RWPE1 (cell line): ENCODE measurements at regions not wholly inside any gene's neighbourhood (a gene's known extent, or its start where the extent isn't known, plus 50 kb on each side); places are given as distances from the start of the nearest gene placed in this dataset.

ENCODE experiments used
- CTCF ChIA-PET: fragments of 350-600 bp; sonication (Branson Sonifier 250); formaldehyde crosslinking; extraction: SDS; loops from one replicate; lab custom pipeline; 2021; lab: Yijun Ruan, JAX
- POLR2A ChIA-PET: fragments of 400-600 bp; formaldehyde crosslinking; extraction: SDS; loops from one replicate; lab custom pipeline; 2020; ENCODE audit warnings: antibody characterized with exemption; ENCODE audit not compliant: low non-redundant PET; lab: Yijun Ruan, JAX
- DNase-seq: peaks from one replicate; pipeline ENCODE4 v3.0.0; 2012; ENCODE audit warnings: low spot score
- H3K27ac ChIP-seq: fragments of 450-650 bp; 2 replicates; pipeline ENCODE4 v1.5.1; 2017
- CTCF ChIP-seq: fragments of 450-650 bp; conservative IDR thresholded peaks from 2 replicates; pipeline ENCODE4 v1.5.1; 2017; ENCODE audit warnings: low read depth, mild to moderate bottlenecking

DNA sequence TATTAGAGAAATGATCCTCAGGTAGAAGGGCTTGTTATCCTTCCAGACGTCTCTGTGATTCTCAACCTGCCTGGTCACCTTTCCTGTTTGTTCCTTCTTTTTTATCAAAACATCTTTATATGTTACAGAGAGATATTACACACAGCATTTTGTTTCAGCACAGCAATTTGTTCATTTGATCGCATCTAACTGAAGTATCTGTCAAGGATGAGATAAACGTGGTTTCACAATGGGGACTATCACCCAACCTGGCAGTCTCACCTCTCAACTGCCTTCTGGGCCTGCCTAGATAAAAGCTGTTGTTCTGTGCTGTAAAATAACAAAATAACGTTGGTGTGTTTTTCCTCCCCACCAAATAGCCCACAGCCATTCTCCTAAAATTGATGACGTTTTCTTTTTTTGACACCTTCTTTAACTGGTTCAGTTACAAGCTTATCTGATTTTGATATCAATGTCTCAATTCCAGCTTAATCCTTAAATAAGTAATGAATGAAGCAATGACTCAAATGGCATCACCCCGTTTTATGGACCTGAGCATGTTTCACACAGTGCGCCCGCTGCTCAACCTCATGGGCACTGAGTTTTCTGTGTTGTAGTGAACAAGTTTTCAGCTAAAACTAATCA lies 367.9 kb upstream of the RUNX1 start:
- ChIA-PET POLR2A (no interaction called here), CTCF (interaction anchor here (0.5 to 0.7 kb wide), 2 partner anchors 378 to 517 kb away, joined by 3 to 5 read pairs; no protein-coding TSS in a partner anchor)
- DNase-seq: no peak
- no peak overlapping the region for H3K27ac ChIP-seq
- no peak for TF ChIP-seq CTCF

DNA sequence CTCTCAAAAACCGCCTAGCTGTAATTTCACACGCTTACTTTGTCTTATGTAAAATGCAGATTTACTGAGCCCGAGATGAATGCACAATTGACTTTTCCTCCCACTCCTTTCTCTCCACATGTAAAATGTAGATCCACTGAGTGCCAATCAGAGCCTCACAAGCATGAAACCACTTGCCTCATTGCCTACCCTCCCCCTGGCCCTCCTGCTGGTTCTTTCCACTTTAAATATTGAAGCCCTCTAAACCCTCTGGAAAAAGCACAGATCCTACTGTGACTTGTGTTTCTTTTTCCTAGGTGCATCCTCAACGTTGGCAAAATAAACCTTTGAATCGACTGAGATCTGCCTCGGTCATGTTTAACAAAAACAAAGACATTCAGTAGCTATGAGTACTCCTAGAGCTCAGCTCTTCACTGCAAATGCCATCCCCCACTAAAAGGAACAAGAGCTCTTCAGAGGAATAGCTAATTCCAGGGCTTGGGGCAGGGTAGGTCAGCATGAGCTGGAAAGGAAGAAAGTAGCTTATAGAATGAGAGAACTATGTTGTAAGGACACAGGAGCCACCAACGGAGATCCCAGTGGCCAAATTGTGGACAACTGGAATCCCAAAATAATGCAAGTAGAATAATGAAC lies 365.5 kb upstream of the RUNX1 start:
- ChIA-PET POLR2A (no interaction called here), CTCF (no interaction called here)
- DNase-seq: no peak
- no peak overlapping the region for H3K27ac ChIP-seq
- TF ChIP-seq CTCF: no peak

DNA sequence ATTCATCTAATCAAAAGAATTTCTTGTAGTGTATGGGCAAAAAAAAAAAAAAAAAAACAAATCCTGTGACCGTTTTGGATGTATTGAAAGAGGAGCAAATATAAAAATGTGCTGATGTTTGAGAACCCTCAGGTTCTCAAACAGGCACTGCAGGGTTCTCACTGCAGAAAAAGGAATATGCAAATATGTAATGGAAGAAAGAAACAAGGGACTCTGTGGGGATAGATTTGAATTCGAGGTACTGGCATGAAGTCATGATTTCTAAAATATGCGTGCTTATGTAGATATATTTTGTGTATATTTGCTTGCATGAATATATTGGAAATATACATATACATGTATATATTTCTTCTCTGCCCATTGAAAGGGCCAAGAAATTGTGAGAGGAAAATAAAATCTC lies 365.0 kb upstream of the RUNX1 start:
- ChIA-PET POLR2A (no interaction called here), CTCF (no interaction called here)
- H3K27ac ChIP-seq: no peak overlapping the region

GRCh38 chr21:35412231-35412630 lies 363.1 kb upstream of the RUNX1 start:
- no peak for TF ChIP-seq CTCF
- CTCF ChIA-PET: interaction anchor here (0.7 kb wide), 1 partner anchor 520 kb away, joined by 3 read pairs; no protein-coding TSS in a partner anchor
- no peak overlapping the region for H3K27ac ChIP-seq
- DNase-seq: no peak
- POLR2A ChIA-PET: no interaction called here

More for the DNA sequence above, 365.0 kb upstream of the RUNX1 start:
- no peak for TF ChIP-seq CTCF
- DNase-seq: no peak

DNA sequence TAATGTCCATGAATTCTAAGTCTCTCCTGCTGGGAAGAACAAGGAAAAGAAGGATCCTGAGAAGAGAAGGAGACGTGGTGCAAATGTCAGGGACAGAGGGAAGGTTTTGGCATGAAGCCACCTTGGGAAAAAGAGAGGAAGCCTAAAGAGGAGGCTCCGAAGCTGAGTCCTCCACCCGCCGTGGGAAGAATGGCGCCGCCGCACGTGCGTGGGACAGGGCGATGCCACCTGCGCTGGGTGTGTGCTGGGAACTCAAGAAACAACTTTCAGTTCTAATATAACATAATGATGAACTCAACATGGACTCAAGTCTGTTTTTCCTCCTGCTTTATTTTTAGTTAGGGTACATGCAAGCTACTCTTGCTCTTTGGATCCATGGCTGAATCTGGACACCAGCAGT lies 362.3 kb upstream of the RUNX1 start:
- DNase-seq: no peak
- POLR2A ChIA-PET: no interaction called here
- no peak for TF ChIP-seq CTCF
- CTCF ChIA-PET: no interaction called here
- no peak overlapping the region for H3K27ac ChIP-seq

- POLR2A ChIA-PET: no interaction called here
Observed at GRCh38 chr21:35410656-35411055, 361.6 kb upstream of the RUNX1 start.

More at GRCh38 chr21:35410656-35411055, 361.6 kb upstream of the RUNX1 start:
- no peak overlapping the region for H3K27ac ChIP-seq
- DNase-seq: no peak
- TF ChIP-seq CTCF: no peak
- CTCF ChIA-PET: no interaction called here
